ENCODE measurements at regions not wholly inside any gene's neighbourhood (a gene's known extent, or its start where the extent isn't known, plus 50 kb on each side); places are given as distances from the start of the nearest gene placed in this dataset.

DNA sequence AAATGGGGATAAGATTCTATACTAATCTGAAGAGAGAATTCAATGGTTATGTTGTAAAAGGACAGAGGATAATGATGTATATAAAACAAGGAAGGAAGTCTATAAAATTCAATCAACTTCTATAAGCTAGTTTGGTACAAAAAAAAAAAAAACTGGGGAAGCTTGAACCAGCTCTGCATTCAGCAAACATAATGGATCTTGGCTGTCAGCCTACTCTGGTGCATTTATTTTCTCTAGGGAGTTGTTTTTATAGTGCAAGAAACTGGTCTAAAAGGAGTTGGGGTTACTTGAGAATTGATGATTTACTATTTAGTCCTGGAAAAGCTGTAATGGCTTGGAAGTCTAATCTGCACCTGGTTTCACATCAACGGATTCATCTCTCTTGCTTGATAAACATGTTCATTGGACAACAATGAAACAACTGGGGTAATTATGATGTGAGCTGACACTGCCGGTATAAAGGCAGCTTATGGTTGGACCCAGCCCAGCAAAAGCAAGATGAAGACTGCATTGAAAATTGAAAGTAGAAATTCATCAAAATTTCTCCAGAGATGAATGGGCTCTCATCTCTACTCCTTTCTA lies 199.4 kb upstream of the NRIP1 start:
- TF ChIP-seq POLR2A (IDR thresholded peaks at IDR 0.05; ENCODE audit: low read depth, low read length) (no peak), POLR2AphosphoS5 (IDR thresholded peaks at IDR 0.05; ENCODE audit: low read depth, low read length) (no peak)

Measured in GM12892 (cell line).